NCI-H69 (cell line): ENCODE measurements at regions not wholly inside any gene's neighbourhood (a gene's known extent, or its start where the extent isn't known, plus 50 kb on each side); places are given as distances from the start of the nearest gene placed in this dataset.

ENCODE experiments used
- DNase-seq: peaks from one replicate; lab custom pipeline; 2025; lab: John Stamatoyannopoulos, UW

DNA sequence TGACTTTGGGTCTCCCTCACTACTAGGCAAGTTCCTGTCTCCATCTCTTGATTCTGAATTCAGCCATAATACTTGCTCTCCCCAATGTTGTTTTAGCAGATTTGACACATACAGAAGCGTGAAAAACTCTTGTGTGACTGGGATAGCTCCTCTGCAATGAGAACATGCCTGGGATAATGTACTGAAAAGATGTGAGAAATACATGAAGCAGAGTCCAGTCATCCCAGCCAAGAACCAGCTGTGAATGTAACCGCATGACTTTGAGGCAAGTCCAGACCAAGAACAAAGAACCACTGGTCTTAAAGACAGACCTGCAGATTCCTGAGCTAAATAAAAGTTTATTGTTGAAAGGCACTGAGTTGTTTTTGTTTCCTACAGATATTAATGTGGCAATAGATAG lies 135.0 kb downstream of the NMUR2 start:
- DNase-seq, result no peak

- DNase-seq, result no peak
Measured at GRCh38 chr5:152269533-152269932, 135.5 kb downstream of the NMUR2 start.

DNA sequence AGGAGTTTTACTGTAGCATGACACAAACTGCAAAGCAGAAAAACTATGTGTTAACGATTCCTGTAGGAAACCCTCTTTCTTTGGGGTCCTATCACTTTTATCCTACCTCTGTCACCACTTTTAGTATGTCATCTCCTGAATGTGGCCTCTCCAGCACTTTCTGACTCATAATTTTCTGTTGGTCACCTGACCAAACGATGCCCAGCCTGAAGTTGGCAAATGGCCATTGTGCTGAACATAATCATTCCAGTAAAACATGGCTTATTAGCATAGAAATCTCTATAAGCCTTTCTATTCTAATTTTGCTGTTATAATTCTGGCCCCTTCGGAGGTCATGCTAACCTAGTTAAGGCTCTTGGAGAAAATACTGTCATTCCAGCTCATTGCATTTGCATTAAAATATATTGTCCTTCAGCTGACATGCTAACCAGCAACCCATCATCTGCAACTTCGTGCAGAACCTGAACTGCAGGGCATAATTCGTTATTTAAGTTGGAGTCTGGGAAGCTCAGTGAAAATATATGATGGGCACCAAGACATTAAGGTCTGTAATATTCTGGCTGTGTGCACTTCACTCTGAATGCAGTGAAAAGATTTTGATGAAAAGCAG lies 140.3 kb downstream of the NMUR2 start:
- no peak for DNase-seq

GRCh38 chr5:152262667-152263066 lies 142.4 kb downstream of the NMUR2 start:
- DNase-seq, result no peak

- no peak for DNase-seq
Measured at GRCh38 chr5:152260940-152261339, 144.1 kb downstream of the NMUR2 start.

DNA sequence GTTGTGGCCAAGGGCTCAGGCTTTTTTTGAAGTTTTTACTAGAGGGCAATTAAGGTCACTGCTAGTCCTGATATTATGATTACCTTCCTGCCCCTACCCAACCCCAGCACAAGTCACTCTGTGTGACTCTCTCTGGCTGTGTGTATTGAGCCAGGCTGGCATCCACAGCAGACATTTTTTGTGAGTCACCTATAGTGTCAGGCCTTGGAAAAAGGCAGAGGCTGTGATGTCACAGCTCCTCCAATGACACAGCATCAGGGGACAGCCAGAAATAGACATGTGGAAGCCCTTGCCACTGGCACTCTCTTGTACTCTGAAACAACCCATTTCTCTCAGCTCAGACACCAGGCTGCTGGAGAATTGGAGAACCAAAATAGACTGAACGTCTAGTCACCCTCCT lies 145.4 kb downstream of the NMUR2 start:
- no peak for DNase-seq

- peak; percentile 9 for DNase-seq
Measured at GRCh38 chr5:152256580-152256979, 148.5 kb downstream of the NMUR2 start.

DNA sequence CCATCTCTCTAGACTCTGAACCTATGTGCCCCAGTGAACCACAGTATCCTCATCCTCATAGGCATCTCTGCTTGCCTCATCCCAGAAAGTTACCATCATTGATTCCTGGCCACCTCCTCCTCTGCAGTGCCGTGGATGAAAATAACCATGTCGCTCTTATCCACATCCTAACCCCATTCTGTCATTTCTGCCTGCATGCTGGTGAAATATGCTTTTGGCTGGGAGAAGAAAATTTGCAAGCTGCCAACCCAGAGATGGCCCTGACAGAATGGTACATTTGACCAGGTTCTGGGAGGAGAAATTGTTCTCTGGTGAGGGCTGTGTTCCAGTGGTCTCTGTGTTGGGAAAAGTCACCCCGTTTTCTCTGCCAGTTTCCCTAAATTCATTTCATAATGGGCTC lies 149.7 kb downstream of the NMUR2 start:
- no peak for DNase-seq

DNA sequence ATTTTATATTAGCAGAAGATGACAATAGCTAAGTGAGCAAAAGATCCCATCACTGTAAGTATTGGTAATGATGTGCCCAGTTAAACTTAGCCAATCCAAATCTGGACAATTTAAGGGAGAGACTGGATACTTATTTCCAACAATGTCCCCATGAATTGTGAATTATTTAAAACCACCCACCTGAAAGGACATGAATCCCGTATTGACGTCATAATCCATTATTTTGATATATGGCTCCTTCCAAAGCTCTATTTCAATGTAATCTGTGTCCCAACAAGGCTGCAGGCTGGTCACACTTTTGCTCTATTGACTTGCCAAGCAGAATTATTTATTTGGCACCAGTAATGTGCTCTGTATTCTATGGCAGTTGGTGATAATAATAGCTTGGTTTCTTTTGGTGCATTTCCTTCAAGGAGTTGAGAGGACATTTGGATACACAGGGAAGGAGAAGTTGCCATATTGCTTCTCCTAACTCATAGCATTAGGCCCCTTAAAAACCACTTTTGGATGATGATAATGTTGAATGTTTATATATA lies 157.2 kb downstream of the NMUR2 start:
- DNase-seq, result no peak

DNA sequence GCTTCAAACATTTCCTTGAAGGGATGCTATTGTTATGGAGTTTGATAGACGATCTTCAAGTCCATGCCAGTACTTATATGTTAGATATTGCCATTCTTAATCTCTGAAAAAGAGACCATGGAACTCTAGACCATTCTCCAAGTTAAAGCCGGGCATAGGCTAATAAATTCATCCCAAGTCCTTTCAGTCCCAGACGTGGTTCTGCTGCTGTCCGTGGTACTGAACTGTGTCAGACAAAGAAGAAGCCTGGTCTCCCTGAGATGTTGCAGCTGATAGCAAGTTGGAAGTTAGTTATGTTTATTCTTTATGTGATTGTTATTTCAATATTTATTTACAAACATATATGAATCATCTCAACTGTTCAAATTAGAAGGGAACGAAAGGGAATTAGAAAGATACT lies 158.7 kb downstream of the NMUR2 start:
- no peak for DNase-seq

DNA sequence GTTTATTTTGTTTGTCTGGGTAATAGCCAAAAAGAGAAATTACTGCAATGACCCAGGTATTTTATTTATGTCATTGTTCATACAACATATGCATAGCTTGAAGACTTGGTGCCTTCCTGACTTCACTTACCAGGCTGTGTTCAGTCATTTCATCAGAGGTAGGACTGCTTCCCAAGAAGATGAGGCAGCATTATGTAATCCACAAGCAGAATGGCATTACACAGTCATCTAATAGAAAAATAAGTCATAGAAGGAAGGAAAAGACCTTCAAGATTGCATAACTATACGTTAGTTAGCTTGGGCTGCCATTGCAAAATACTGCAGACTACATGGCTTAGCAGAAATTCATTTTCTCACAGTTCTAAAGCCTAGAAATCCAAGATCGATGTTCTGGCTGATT lies 167.5 kb downstream of the NMUR2 start:
- DNase-seq, result no peak

DNA sequence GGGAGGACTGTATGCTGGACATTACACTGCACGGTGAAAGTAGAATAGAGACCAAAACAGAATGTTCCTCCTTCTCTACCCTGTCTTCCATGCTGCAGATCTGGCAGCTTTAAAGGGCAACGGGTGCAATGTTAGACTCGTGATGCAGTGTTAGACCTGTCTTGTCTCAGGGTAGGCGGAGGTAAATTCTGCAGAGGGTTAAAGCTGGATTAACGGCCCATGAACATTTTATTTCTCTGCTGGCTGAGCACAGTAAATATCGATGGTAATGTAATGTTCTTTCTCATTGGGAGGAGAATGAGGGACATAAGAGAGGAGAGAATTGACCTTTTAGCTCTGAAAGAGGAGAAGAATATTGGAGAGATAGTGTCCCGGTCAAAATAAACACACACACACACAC lies 178.9 kb downstream of the NMUR2 start:
- DNase-seq, result no peak

DNA sequence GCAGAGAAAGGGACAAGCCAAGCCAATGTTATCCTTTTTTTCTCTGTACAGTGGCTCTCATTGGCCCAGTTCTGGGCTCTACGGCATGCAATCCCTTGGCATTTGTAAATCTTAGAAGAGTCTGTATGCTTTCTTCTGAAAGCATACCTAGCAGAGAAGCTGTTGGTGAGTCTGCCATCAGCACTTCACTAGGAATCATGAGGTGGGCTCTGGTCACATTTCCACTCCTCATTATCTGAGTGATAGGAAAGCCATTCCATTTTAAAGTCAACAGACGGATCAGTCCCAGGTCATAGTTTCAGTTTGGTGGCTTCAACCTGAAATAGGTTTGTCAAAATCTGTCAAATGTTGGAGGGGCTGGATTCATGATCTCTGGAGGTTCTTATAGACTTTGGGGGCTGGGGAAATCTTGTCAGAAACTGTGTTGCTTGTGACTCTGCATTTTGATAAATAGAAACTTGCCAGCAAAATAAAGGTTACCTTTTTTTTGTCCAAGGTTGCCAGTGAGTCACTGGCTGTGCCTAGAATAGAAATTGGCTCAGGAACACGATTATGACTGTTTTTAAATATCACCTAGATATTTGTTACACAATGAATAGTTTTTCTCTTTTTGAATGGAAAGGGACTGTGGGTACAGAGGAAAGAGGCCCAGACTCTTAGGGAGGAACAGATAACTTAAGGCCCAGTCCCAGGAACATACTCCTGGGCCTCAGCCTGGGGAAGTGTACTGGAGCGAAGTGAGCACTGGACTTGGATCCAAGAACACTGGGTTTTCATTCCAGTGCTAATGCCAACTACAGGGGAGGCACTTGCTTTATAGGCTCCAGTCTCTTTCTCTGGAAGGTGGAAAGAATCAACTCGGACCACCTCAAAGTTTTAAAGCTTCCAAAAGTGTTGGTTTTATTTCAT lies 183.1 kb downstream of the NMUR2 start:
- DNase-seq, result no peak

DNA sequence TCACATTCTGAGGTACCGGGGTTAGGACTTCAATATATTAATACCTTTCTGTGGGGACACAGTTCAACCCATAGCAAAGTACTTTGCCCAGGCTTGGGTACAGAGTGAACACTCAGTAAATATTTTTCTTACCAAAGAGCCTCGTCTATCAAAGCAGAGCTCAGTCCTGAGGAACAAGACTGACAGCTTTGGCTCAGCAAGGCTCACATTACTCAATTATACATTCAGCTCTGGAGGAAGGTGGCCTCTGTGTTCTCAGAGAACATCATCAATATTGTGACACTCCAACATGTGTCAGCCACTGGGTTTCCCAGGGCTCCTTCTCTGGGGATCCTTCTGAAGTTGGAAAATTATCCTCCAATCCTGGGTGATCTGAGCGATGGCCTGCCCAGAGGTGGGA lies 186.4 kb downstream of the NMUR2 start:
- no peak for DNase-seq

GRCh38 chr5:152205804-152206203 lies 199.3 kb downstream of the NMUR2 start:
- no peak for DNase-seq

DNA sequence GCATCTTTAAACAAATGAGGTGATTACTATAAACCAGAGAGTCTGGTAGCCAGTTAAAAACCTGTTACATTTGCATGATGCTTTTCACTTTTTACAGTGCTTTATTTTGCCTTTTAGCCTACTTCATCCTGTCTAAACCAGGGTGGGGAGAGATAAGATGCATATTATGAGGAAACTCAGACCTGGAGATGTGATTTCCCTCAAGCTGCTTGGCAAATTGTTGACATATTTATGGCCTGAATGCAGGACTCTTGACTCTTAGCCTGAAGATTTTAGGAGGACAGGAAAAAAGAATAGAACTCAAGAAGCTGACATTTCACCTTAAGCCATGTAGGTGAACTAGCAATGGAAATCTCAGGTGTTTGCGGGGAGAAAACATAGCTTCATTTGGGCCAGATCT lies 202.8 kb downstream of the NMUR2 start:
- DNase-seq, result no peak

DNA sequence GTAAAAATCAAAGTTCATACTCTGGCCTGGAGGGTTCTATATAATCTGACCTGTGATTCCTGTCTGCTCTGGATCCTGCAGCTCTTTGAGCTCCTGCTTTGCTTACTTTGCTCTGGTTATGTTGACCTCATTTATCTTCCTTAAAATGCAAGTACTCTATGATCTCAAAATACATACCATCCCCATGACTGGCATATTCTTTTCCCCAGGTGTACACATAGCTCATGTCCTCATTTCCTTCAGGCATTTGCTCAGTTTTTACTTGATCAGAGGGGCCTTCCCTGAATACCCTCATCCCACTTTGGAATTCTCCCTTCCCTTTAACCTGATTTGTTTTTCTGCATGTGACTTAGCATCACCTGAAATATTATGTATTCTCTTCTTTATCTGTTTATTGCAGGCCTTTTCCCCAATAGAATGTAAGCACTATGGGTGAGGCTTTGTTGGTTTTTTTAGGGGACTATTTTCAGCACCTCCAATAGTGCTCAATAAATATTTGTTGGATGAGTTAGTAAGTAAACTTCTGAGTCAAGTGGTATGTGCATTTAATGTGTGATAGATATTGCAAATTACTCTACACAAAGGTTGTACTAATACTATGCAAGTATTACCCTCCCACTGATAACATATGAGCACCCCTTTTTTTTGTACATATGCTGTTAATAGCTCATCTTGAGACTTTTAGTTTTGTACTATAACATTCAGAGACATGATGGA lies 211.5 kb downstream of the NMUR2 start:
- no peak for DNase-seq

DNA sequence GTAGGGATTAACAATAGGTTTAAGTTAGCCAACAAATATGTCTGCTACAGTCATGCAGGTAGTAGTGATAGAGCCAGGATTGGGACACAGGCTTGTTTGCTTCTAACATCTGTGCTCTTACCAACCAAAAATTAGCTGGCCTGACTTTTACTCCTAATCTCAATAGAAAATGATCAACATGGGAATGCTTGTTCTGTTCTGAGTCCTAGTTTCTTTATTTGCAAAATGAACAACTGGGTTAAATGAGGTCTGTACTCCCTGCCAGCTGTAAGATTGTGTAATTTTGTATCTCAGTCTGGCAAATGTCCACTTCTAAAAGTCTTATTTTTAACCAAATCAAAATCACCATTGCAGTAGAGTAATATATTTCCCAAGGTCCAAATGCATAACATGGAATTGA lies 216.8 kb downstream of the NMUR2 start:
- DNase-seq, result no peak

DNA sequence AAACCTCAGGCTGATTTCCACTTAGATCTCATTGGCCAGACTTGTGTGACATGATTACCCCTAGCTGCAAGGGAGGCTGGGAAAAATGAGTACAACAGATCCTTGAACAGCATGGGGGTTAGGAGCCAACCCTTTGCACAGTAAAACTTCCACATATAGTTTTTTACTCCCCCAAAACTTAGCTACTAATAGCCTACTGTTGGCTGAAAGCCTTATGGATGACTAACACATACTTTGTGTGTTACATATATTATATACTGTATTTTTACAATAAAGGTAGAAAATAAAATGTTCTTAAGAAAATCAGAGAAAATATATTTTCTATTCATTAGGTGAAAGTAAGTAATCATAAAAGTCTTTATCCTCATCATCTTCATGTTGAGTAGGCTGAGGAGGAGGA lies 217.4 kb downstream of the NMUR2 start:
- no peak for DNase-seq

GRCh38 chr5:152185547-152186245 lies 219.4 kb downstream of the NMUR2 start:
- DNase-seq, result no peak

DNA sequence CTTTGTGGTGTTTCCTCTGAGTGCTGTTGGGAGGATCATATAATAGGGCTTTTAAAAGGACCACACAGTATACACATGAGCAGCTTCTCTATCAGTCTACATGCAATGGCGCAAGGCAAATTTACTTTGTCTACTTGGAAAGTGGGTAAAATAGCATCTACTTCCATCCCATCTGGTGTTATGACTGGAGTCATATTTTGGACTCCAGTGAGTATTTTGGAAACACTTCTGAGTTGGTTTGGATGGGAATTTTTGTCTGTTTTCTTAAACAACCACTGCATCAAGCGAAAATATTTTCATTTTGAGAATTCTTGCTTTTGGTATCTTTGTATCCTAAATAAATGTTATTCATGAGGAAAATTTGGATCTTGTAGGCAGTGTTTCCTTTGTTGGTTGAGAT lies 220.8 kb downstream of the NMUR2 start:
- no peak for DNase-seq

DNA sequence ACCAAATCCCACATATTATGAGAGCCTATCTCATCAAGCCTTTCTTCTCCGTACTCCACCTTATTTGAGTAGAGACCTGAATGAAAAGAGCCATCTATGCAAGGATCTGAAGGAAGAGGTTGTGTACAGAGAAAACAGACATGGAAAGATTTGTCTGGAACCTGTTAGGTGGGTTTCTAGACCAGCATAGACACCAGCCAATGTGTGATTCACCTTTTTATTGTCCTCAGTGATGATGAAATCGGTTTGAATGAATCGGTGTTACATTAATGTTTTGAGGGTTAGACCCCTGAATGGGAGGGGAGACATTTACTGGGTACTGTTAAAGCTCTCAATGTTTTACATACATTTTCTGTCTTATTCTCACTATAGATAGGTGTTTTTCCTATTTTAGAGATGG lies 223.6 kb downstream of the NMUR2 start:
- DNase-seq, result no peak
